Fibroblast of lung (primary cell): ENCODE measurements at regions not wholly inside any gene's neighbourhood (a gene's known extent, or its start where the extent isn't known, plus 50 kb on each side); places are given as distances from the start of the nearest gene placed in this dataset.

ENCODE experiments used
- EZH2 ChIP-seq: IDR thresholded peaks from 2 replicates; pipeline ENCODE4 v1.5.1; 2012; ENCODE audit warnings: low read length, control low read depth, mild to moderate bottlenecking; ENCODE audit errors: missing control alignments
- TF ChIP-seq, protein P1 (sequence below), 2 donors: IDR thresholded peaks in 1 of 2; conservative IDR thresholded peaks in 1 of 2; 1 replicate in 1 of 2; 2 replicates in 1 of 2; pipeline ENCODE4 v1.5.1; 2011 to 2012; ENCODE audit warnings: low read length in 2 of 2, control low read depth in 1 of 2, inconsistent platforms in 1 of 2, low read depth in 1 of 2, mild to moderate bottlenecking in 1 of 2

DNA sequence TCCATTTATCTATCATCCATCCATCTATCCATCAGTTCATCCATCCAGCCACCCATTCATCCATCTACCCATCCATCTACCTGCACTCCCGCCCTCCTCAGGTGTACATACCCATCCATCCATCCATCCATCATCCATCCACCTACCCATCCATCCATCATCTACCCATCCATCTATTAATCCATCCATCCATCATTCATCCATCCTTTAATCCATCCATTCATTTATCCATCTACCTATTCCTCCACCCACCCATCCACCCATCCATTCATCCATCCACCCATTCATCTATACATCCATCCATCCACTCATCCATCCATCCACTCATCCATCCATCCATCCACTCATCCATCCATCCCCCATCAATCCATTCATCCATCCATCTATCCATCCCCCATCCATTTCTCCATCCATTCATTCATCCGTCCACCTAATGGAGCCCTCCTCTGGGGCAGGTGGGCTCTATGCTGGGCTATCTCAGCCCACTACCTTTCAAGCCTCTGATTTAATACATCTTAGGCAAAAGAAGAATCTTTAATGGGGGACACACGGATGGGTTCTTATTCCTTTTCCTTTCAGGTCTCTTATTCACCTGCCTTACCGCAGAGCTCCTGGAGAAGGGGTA is 178.9 kb downstream of the URI1 start:
- TF ChIP-seq, protein P1, sequence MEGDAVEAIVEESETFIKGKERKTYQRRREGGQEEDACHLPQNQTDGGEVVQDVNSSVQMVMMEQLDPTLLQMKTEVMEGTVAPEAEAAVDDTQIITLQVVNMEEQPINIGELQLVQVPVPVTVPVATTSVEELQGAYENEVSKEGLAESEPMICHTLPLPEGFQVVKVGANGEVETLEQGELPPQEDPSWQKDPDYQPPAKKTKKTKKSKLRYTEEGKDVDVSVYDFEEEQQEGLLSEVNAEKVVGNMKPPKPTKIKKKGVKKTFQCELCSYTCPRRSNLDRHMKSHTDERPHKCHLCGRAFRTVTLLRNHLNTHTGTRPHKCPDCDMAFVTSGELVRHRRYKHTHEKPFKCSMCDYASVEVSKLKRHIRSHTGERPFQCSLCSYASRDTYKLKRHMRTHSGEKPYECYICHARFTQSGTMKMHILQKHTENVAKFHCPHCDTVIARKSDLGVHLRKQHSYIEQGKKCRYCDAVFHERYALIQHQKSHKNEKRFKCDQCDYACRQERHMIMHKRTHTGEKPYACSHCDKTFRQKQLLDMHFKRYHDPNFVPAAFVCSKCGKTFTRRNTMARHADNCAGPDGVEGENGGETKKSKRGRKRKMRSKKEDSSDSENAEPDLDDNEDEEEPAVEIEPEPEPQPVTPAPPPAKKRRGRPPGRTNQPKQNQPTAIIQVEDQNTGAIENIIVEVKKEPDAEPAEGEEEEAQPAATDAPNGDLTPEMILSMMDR (conservative IDR thresholded peaks at IDR 0.05 in 1 of 2, IDR thresholded peaks at IDR 0.05 in 1 of 2; ENCODE audit: low read depth in 1 of 2, low read length in 2 of 2) = no peak
- TF ChIP-seq EZH2 = no peak
